ENCODE measurements at regions not wholly inside any gene's neighbourhood (a gene's known extent, or its start where the extent isn't known, plus 50 kb on each side); places are given as distances from the start of the nearest gene placed in this dataset.

DNA sequence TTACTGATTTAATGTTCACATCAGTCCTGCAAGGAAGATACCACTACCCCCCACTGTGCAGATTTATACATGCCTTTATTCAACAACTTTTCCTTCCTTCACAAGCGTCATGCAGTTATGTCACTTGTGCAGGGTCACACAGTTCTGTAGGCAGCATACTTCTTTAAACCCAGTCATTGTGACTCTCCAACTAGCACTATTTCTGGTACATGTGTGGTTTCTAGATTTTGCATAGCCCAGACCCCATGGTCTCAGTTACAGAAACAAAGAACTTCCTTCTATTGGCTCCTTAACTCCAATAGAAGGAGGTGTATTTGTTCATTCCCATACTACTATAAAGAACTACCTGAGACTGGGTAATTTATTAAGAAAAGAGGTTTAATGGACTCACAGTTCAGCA, 333.1 kb downstream of the ZNF516 start:
- ATAC-seq (no peak), DNase-seq (no peak)
- Histone ChIP-seq H3K27ac (no peak overlapping the region), H3K36me3 (no peaks in the 10 kb centered on the region), H3K27me3 (no peaks in the 10 kb centered on the region), H3K4me3 (no peak overlapping the region), H3K9me3 (no peaks in the 10 kb centered on the region), H3K4me1 (no peaks in the 10 kb centered on the region)
- in situ Hi-C loops (cut with MboI; ENCODE audit: low sequenced_read_pairs in 4 of 4), result no loop called here
- intact Hi-C loops (cut with DNase I; ENCODE audit: low total_unique reads), result no loop called here
- TF ChIP-seq POLR2A (IDR thresholded peaks at IDR 0.05), result no peak
- TF ChIP-seq, protein P1, sequence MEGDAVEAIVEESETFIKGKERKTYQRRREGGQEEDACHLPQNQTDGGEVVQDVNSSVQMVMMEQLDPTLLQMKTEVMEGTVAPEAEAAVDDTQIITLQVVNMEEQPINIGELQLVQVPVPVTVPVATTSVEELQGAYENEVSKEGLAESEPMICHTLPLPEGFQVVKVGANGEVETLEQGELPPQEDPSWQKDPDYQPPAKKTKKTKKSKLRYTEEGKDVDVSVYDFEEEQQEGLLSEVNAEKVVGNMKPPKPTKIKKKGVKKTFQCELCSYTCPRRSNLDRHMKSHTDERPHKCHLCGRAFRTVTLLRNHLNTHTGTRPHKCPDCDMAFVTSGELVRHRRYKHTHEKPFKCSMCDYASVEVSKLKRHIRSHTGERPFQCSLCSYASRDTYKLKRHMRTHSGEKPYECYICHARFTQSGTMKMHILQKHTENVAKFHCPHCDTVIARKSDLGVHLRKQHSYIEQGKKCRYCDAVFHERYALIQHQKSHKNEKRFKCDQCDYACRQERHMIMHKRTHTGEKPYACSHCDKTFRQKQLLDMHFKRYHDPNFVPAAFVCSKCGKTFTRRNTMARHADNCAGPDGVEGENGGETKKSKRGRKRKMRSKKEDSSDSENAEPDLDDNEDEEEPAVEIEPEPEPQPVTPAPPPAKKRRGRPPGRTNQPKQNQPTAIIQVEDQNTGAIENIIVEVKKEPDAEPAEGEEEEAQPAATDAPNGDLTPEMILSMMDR (IDR thresholded peaks at IDR 0.05 in 4 of 5, conservative IDR thresholded peaks at IDR 0.05 in 1 of 5), result no peak

DNA sequence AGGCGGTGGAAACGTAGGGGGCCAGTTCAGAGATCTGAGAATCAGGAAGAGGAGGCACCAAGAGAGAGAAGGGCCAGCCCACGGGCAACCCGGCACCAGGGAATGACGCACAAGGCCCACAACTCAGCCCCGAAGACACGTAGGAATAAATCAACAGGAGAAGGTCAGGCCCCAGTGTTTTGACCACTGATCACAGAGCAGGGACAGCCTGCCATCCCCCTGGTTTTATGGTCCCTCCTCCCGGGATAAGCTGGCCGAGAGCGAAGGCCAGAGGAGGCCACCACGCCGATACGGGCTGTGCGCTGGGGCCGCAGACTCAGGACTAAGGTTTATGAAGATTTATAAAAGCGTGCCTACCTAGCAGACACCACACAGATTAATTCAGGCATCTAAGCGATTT, 341.4 kb downstream of the ZNF516 start:
- ATAC-seq (no peak), DNase-seq (no peak)
- no peak overlapping the region for H3K4me3 ChIP-seq
- H3K9me3 ChIP-seq, result no peaks in the 10 kb centered on the region
- in situ Hi-C loops (cut with MboI; ENCODE audit: low sequenced_read_pairs in 4 of 4) (no loop called here), intact Hi-C loops (cut with DNase I; ENCODE audit: low total_unique reads) (no loop called here)
- H3K27me3 ChIP-seq, result no peaks in the 10 kb centered on the region
- H3K36me3 ChIP-seq, result no peaks in the 10 kb centered on the region
- H3K27ac ChIP-seq, result no peak overlapping the region
- TF ChIP-seq, protein P1 (IDR thresholded peaks at IDR 0.05 in 4 of 5, conservative IDR thresholded peaks at IDR 0.05 in 1 of 5), result no peak
- TF ChIP-seq POLR2A (IDR thresholded peaks at IDR 0.05), result no peak
- no peaks in the 10 kb centered on the region for H3K4me1 ChIP-seq

- Histone ChIP-seq H3K27me3 (no peaks in the 10 kb centered on the region), H3K4me1 (no peaks in the 10 kb centered on the region), H3K27ac (no peak overlapping the region), H3K9me3 (no peaks in the 10 kb centered on the region), H3K4me3 (no peak overlapping the region), H3K36me3 (no peaks in the 10 kb centered on the region)
- in situ Hi-C loops (cut with MboI; ENCODE audit: low sequenced_read_pairs in 4 of 4), result no loop called here
- TF ChIP-seq, protein P1 (IDR thresholded peaks at IDR 0.05 in 4 of 5, conservative IDR thresholded peaks at IDR 0.05 in 1 of 5), result no peak
- no peak for TF ChIP-seq POLR2A (IDR thresholded peaks at IDR 0.05)
- ATAC-seq (no peak), DNase-seq (no peak)
- intact Hi-C loops (cut with DNase I; ENCODE audit: low total_unique reads), result no loop called here
These were observed 345.3 kb downstream of the ZNF516 start for GRCh38 chr18:76149734-76150133.

- Histone ChIP-seq H3K9me3 (no peaks in the 10 kb centered on the region), H3K27me3 (no peaks in the 10 kb centered on the region), H3K4me3 (no peak overlapping the region), H3K4me1 (no peaks in the 10 kb centered on the region), H3K36me3 (no peaks in the 10 kb centered on the region), H3K27ac (no peak overlapping the region)
- in situ Hi-C loops (cut with MboI; ENCODE audit: low sequenced_read_pairs in 4 of 4) (no loop called here), intact Hi-C loops (cut with DNase I; ENCODE audit: low total_unique reads) (no loop called here)
- DNase-seq, result no peak
- TF ChIP-seq, protein P1 (IDR thresholded peaks at IDR 0.05 in 4 of 5, conservative IDR thresholded peaks at IDR 0.05 in 1 of 5), result no peak
- no peak for TF ChIP-seq POLR2A (IDR thresholded peaks at IDR 0.05)
- no peak for ATAC-seq
These were observed 345.8 kb downstream of the ZNF516 start for GRCh38 chr18:76149284-76149683.
